HG02798 (cell line): ENCODE measurements at regions not wholly inside any gene's neighbourhood (a gene's known extent, or its start where the extent isn't known, plus 50 kb on each side); places are given as distances from the start of the nearest gene placed in this dataset.
"Not testable (repeated sequence)": the region's sequence is repeated elsewhere in the genome, so short reads cannot be mapped to it uniquely, and the experiment has no call there.

Source experiments
- ATAC-seq: cut with Tn5 transposase; IDR thresholded peaks from one replicate; pipeline ENCODE4 v1.9.1; 2021; ENCODE audit warnings: mild to moderate bottlenecking; ENCODE audit not compliant: unreplicated experiment, poor library complexity

- ATAC-seq, result no peak
Measured at GRCh38 chr5:68991279-68992084, 102.3 kb upstream of the SLC30A5 start.

DNA sequence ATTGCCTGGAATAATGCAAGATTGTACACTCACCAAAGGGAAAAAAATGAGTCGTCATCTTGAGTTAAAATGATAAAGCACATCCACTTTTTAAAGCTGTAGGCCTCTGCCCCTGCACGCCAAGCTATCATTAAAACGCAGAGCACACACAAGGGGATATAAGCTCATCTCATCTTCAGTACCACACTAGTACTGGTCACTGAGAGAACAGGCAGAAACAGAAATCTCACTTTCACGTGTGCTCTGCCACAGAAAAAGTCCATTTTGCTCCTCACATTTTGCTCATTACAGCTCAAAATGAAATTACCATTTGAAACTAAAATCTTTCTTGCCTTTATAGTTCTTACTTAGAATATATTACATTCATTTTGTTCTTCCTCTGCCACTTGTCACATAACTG, 99.2 kb upstream of the SLC30A5 start:
- ATAC-seq, result peak; percentile 79

DNA sequence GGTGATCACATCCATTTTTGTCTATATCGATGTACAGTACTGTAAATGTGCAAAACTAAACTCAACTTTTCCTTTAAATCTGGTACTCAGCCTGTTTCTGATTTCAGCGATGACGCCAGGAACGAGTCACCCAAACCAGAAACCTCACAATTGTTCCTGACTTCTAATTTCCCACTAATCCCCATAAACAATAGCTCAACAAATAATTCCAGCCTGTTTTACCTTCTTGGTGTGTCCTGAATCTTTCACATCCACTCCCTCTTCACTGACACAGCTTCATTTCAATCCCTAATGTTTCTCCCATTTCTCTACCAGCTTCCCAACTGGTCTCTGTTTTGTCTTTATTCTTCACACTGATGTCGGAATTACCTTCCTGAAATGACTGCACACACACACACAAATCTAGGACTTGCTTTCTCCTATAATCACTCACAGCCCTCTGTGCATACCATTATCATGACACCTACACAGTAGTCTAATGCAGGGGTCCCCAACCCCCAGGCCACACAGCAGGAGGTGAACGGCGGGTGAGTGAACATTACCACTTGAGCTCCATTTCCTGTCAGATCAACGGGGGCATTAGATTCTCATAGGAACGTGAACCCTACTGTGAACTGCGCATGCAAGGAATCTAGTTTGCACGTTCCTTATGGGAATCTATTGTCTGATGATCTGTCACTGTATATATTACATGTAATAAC, 97.8 kb upstream of the SLC30A5 start:
- ATAC-seq, result no peak

- no peak for ATAC-seq
Measured at GRCh38 chr5:68999181-68999580, 94.6 kb upstream of the SLC30A5 start.

DNA sequence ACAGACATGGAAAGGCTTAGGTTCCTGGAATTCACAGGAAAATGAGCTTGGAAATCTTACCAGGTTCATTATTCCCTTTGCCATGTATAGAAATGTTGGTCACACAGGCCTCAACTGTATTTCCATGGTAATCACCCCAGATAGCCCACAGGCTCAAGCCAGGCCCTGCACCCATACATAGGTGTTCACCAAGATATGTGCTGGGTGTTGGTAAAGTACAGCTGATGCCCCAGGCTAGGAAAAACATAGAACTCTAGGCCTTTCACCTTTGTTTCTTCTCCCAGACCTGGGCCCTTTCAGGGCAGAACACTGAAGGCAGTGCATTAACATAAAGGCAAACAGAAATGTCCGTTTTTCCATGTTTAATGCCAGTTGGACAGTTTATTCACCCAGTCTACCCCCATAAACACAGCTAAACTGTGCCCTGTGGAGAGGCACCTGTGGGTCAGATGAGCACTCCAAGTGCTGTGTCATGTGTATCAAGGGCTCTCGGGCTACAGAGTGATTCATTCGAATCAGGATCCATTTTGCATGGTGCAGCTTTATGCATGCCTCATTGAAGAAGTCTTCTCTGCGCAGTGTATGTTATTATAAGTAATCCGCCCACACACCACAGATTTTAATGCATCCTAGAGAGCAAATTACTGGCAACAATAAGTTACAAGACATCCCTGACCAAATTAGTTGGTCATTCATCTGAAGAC, 93.4 kb upstream of the SLC30A5 start:
- no peak for ATAC-seq

GRCh38 chr5:69000949-69001348, 92.9 kb upstream of the SLC30A5 start:
- no peak for ATAC-seq

- ATAC-seq, result no peak
Measured at GRCh38 chr5:69001627-69002026, 92.2 kb upstream of the SLC30A5 start.

DNA sequence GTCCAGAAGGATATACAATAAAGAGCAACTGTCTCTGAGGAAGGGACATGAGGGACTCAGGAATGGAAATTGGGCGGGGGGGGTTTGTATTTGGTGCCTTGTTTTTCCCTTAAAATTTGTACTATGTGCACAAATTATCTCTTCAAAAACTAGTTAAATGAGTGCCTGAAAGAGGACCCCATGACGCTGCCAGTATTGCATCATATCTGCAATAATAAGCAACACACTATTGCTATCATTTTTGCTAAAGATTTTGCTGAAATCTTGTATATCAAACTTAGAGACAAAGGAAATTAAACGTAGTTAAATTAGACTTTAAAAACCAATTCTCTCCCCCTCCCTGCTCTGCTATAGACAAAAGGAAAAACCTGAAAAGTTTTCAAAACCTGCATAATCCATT, 89.7 kb upstream of the SLC30A5 start:
- no peak for ATAC-seq

DNA sequence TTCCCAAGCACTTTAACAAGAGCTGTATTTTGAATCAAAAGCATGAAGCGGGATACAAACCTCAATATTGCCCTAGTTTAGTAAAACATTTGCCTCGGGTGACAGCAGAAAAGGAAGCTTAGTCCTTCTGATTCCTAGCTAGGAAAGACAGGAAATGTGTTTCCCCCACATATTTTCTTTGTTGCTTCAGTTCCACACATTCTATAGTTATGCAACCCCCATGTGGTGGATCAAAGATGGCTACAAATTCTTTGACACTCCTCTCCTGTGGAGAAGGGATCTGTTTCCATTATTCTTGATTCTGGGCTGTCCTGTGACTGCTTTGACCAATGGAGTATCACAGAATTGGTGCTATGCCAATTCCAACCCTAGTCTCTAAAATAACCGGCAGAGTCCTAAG, 89.1 kb upstream of the SLC30A5 start:
- no peak for ATAC-seq

DNA sequence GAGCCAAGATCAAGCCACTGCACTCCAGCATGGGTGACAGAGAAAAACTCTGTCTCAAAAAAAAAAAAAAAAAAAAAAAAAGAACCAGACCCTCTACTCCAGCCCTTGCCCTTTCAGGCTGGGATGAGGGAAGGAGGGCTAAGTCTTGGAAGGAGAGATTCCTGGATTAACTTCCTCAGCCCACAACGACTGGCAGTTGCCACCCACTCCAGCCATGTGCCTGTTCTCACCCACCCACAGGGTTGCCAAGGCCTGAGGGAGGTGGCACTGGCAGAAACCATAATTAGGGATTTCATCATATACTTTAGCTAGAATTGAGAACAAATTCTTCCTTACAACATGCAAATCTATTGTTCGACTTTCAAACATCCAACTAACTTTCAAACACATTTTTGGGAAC, 87.8 kb upstream of the SLC30A5 start:
- ATAC-seq, result no peak

GRCh38 chr5:69007163-69007562, 86.7 kb upstream of the SLC30A5 start:
- no peak for ATAC-seq

DNA sequence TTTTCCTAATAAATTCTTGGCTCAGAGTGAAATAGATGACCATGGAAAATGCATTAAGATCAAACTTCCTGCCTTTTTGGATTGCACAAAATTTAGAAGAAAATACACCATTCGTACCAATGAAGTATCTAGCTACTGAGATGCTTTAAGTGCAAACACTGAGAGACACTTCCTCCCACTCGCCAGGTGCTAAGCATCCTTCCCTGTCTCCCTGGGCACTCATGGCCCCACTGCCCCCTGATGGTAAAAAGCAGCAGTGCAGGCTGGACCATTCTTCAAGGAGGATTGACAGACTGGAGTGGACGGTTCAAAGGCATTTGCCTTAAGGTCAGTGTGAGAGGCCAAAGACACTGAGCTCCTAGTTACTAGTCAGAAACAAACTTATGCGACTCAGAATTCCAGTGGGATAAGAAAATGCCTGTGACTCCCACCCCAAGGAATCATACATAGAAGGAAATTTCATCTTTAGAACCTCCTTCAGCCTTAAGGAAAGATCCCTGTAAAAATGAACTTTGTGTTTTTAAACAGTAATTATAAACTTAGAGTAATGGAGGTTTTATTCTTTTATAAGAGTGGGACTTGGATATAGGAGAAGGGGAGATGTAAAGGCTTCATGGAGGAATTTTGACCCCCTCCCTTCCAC, 86.0 kb upstream of the SLC30A5 start:
- ATAC-seq, result peak; percentile 95

- no peak for ATAC-seq
Measured at GRCh38 chr5:69010476-69010875, 83.3 kb upstream of the SLC30A5 start.

DNA sequence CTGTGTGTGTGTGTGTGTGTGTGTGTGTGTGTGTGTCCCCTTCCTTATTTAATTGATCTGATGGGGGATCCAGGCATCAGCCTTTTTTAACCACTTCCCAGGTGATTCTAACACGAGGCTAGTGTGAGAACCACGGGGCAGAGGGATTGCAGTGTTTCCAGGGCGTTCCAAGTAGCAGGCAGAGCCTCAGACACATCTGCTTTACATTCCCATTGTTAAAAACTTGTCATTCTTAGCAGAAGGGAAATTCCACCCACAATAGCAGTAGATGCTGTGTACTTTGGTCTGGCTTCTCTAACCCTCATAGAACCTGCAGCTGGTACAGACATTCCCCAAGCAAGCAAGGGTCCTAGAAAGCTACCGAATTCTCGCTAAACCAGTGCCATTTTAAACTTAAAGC, 81.9 kb upstream of the SLC30A5 start:
- ATAC-seq, result no peak

- ATAC-seq, result no peak
Measured at GRCh38 chr5:69013481-69013880, 80.3 kb upstream of the SLC30A5 start.

- ATAC-seq, result not testable (repeated sequence)
Measured at GRCh38 chr5:69014007-69014406, 79.8 kb upstream of the SLC30A5 start.

- ATAC-seq, result no peak
Measured at GRCh38 chr5:69019668-69020375, 74.0 kb upstream of the SLC30A5 start.

DNA sequence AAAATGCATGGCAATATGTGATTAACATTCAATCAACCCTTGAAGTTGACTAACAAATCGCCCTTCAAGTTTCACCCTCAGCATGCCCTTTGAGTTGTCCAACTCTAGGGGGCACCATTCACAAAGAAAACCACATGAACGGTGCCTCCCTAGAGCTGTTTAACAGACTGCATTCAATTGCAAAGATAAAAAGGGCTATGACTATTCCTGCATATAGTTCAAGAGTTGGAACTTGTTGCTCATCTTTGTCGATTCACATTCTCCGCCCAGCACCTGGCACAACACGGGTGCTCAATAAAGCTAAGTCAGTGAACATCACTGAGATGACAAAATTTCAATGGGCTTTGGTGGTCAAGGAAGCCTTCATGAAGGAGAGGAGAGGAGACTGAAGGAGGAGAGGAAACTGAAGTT, 69.6 kb upstream of the SLC30A5 start:
- no peak for ATAC-seq

DNA sequence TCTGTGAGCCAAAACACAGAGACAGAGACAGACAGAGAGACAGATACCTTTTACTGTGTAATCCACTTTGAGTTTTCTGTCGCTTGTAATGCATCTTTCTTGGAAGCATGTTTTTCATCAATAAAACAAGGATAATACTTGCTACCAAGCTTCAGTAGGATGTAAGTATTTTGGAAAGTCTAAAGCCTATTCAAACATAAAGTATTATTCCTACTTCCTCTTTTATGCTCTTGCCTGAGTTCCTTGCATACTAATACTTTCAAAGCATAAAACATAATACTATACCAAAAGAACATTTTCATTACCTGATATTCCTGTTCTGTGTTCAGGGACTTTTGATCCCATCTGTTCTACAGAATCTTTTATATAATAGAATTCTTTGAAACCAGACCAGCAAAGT, 64.5 kb upstream of the SLC30A5 start:
- ATAC-seq, result no peak

DNA sequence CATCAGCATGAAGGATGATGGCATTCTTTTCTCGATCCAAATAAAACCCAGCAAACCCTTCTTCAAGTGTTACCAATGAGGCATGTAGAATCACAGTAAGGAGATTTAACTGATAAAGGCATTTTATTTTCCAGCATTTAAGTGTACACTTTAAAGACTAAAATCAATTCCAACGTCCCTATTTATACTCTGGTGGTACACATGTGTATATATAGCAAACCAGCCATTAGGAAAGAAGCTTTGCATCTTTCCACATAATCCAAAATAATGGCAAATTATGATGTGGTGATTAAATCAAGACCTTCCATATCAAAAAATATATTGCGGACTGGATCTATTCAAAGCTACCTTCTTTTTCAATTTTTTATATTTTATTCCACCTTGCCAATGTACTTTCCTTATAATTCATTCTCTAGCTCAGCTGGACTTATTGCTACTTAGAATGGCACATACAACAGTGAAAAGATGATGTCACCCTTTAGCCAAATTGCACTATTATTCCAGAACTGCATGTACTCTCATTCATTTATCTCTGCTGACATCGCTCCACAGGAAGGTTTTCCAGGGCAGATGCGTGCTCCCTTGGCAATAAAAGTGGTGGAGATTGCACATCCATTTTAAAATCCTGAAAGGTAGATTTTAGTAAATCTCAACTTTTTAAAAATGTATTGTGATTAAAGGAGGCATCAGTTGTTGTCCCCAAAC, 63.3 kb upstream of the SLC30A5 start:
- ATAC-seq, result no peak
